Erythroblast (primary cell): ENCODE measurements at regions not wholly inside any gene's neighbourhood (a gene's known extent, or its start where the extent isn't known, plus 50 kb on each side); places are given as distances from the start of the nearest gene placed in this dataset.

ENCODE experiments used
- DNase-seq, 2 experiments: peaks; one replicate each; lab custom pipeline; 2025; lab: John Stamatoyannopoulos, UW
- GATA1 ChIP-seq: IDR thresholded peaks from 2 replicates; pipeline ENCODE4 v1.6.1; 2011; ENCODE audit warnings: low read depth, mild to moderate bottlenecking, control low read depth, low read length, moderate library complexity
- POLR2A ChIP-seq: IDR thresholded peaks from 2 replicates; pipeline ENCODE4 v1.6.1; 2011; ENCODE audit warnings: mild to moderate bottlenecking, low read length

DNA sequence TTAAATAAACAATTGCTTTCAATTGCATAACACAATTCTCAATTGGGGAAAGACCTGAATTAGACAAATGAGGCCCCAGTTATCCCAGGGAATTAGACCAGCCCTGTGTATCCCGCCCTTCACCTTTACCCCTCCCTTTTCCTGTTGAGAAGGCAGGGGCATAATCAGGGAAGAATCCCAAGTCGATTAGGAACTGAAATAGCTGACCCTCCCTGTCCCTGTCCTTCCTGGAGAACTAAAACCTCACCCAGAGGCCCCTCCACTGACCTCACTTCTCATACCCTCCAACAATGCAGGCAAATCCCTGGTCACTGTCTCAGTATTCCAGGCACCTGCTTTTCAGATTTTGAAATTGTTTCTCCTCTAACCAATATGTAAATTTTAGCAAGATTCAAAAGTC lies 165.4 kb upstream of the CDH11 start:
- no peak for TF ChIP-seq POLR2A
- no peak for TF ChIP-seq GATA1
- DNase-seq: no peak

DNA sequence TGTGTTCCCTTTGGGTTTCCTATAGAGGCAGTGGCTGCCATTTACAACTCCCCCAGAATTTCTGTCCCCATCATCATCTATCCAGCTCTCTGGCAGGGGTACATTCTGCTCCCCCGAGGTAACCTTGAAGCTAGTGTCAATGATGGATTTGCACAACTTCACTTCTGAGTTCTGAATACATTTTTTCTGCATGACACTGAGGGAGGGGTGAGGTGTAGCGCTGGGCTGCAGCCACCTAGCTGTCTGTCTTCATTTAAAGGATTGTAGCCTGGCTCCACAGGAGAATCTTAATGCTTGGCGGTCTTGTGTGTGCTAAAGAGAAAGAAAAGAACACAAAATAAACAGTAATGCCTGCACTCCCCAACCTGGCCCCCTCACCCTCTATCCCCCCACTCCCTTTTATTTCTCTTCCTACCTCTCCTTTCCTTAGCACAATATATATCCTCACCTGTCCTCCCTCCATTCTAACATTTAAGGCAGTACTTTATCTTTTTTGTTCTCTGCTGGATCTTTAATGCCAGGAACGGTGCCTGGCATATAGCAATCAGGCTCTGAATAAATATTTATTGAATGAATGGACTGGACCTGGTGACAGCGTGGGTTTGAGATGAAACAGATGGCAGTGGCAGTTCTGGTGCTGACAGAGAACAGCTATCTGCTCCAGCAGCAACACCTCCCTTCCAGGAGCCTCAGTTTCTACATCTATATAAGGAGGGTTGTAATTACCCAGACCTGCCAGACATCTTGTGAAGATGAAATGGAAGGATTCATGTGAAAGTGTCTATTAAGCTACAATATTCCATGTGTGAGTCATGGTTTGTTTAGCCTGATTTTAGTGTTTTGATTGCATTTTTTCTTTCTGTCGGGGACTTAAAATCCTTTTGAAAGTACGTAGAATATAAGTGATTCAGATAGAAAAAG lies 163.5 kb upstream of the CDH11 start:
- TF ChIP-seq GATA1 (no peak), POLR2A (no peak)
- no peak for DNase-seq

DNA sequence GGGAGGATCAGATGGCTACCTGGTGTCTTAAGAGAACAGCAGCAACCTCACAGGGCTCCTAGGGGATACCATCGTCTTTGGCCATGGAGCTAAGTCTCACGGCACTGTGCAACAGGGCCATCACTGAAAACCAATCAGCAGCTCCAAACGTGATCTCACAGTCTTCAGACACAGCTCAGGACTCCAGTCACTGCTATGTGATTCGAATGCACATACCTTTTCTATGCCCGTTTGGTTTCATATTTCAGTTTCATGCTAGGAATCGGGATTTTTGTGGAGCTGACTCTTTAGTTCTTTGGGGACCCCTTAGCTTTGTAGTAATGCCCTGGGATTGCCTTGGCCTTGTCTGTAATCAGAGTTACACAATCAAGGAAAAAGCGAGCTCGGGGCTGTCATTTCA lies 162.8 kb upstream of the CDH11 start:
- no peak for DNase-seq
- TF ChIP-seq GATA1: no peak

- TF ChIP-seq POLR2A (no peak), GATA1 (no peak)
- DNase-seq: no peak
Observed at GRCh38 chr16:65283181-65283651, 161.4 kb upstream of the CDH11 start.

DNA sequence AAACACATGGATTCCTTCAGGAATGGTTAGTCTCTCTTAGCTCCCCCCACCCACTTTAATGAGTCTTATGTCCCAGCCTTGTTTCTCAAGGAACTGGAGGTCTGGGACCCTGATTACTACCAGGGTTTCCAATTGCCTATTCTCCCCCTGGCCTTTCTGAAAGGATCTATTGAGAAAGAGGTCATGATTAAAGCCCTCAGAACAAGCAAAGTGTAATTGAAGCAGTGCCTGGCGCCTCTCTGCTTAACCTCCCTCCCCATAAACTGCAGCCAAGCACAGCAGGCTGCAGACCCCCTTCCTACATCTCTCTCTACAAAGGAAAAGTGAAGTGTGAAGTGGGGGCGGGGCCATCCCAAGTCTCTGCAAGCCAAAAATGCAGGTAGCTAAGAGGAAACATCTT lies 159.7 kb upstream of the CDH11 start:
- TF ChIP-seq POLR2A (no peak), GATA1 (no peak)
- no peak for DNase-seq

DNA sequence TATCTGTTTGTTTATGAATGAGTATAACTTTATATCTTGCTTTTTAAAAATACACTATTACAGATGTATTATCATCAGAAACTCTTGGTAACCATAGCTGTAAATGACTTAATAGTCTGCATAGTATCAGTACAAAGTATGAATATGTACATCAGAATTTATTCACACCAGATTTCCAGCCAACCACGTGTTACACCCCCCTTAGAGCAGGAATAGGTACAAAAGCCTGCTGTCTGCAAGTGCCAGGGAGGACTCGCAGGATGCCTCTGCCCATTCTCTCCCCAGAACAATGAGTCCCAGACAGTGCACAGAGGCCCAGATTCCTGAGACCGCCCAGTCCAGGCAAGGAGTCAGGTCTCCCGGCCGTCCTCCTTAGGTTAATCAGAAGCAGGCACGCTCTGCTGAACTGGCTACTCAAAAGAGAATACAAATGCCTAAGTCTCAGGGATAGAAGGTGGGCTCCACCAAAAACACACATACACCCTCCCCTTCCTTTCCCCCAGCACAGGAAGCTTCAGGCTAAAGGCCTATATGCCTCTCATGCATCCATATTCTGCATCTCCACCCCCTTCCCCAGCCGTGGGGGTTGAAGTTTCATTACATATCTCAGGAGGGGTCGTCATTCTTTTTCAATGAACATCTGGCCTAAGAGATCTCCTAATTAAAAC lies 159.1 kb upstream of the CDH11 start:
- no peak for TF ChIP-seq GATA1
- TF ChIP-seq POLR2A: no peak
- DNase-seq: no peak

GRCh38 chr16:65279576-65279975 lies 157.7 kb upstream of the CDH11 start:
- no peak for TF ChIP-seq GATA1
- no peak for TF ChIP-seq POLR2A
- DNase-seq: no peak

DNA sequence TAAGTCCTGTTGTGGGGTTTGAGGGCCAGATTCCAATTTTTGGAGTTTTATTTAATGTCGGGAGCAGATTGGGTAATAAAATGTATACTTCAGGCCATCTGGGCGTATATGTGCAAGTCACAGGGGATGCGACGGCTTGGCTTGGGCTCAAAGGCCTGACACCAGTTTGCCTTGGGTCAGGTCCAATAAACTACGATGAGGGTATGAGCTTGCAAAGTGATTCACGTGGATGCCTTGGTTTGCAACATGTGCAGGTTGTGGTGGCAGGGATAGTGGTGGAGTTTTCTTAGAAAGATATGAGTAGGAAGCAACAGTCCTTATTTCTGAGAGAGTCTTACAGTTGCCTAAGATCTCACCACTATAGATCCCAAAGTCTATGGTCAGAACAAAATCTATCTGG lies 157.0 kb upstream of the CDH11 start:
- TF ChIP-seq POLR2A: no peak
- TF ChIP-seq GATA1: no peak

GRCh38 chr16:65274566-65274965 lies 152.7 kb upstream of the CDH11 start:
- no peak for DNase-seq
- no peak for TF ChIP-seq POLR2A
- TF ChIP-seq GATA1: no peak

More for the DNA sequence above, 157.0 kb upstream of the CDH11 start:
- DNase-seq: no peak

- no peak for DNase-seq
- TF ChIP-seq POLR2A (no peak), GATA1 (no peak)
Observed at GRCh38 chr16:65272699-65273414, 151.0 kb upstream of the CDH11 start.

DNA sequence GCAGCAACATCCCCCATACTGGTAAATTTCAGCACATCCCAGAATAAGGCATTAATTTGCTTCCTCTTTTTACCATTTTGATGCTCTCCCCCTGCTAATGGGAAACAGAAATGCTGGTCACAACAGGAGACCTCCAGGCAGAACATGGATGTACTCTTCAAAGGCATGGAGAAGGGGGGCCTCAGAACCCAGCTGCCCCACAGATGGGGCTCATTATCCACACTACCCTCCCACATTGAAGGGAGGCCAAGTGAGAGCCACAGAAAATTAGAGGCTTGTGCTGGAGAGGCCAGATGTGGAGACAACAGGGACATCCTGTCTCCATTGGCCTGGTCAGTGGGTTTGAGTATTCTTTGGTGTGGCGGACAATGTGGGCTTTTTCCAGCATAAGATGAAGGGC lies 150.1 kb upstream of the CDH11 start:
- DNase-seq: no peak
- TF ChIP-seq GATA1: no peak
- TF ChIP-seq POLR2A: no peak

DNA sequence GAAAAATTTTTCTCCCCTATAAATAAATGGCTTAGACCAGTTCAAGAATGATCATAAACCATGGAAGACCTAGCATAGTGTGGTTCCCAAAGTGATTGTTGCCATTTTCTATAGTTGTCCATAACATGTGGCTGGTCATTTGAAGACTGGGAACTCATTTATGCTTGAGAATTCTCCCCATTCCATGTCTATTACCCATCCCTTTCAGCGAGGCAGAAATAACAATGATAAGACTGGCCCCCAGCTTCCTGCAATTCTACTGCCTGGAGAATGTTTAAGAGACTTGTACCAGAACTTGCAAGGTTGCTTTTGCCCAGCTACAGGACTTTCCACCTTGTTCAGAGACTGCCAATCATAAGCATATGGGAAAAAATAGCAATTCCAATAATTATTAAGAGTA lies 146.5 kb upstream of the CDH11 start:
- TF ChIP-seq POLR2A: no peak
- no peak for DNase-seq

DNA sequence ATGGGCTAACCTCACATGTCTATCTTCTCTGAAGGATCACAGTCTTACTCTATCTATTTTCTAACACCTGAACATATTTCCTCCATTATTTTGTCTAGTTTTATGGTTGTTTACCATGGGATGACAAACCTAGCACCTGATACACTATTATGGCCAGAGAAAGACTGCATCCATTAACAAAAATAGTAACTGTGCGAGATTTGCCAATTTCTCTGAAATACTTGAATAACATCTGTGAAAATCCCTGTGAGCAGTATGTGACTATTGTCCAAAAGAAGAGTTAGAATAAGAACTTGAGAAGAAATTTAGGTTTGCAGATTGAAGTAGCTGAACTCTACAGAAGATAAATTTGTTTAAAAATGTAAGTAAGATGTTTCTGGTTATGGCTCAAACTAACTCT lies 142.0 kb upstream of the CDH11 start:
- no peak for DNase-seq

GRCh38 chr16:65260746-65261145 lies 138.9 kb upstream of the CDH11 start:
- DNase-seq: no peak
- TF ChIP-seq POLR2A (no peak), GATA1 (no peak)

More for the DNA sequence above, 142.0 kb upstream of the CDH11 start:
- TF ChIP-seq POLR2A: no peak
- TF ChIP-seq GATA1: no peak
